ENCODE measurements at regions not wholly inside any gene's neighbourhood (a gene's known extent, or its start where the extent isn't known, plus 50 kb on each side); places are given as distances from the start of the nearest gene placed in this dataset.
"Not testable (repeated sequence)": the region's sequence is repeated elsewhere in the genome, so short reads cannot be mapped to it uniquely, and the experiment has no call there.

- no peak for DNase-seq (ENCODE audit: low spot score)
Observed at GRCh38 chr6:2378046-2378657, 132.7 kb upstream of the GMDS start.

GRCh38 chr6:2376429-2377355, 131.3 kb upstream of the GMDS start:
- no peak for DNase-seq (ENCODE audit: low spot score)

- DNase-seq (ENCODE audit: low spot score) = no peak
Observed at GRCh38 chr6:2375443-2375842, 130.0 kb upstream of the GMDS start.

- no peak for DNase-seq (ENCODE audit: low spot score)
Observed at GRCh38 chr6:2369606-2370005, 124.2 kb upstream of the GMDS start.

- no peak for DNase-seq (ENCODE audit: low spot score)
Observed at GRCh38 chr6:2363211-2363610, 117.8 kb upstream of the GMDS start.

GRCh38 chr6:2361195-2361594, 115.8 kb upstream of the GMDS start:
- DNase-seq (ENCODE audit: low spot score) = no peak

GRCh38 chr6:2360716-2361115, 115.3 kb upstream of the GMDS start:
- DNase-seq (ENCODE audit: low spot score) = no peak

- DNase-seq (ENCODE audit: low spot score) = no peak
Observed at GRCh38 chr6:2360126-2360525, 114.7 kb upstream of the GMDS start.

- DNase-seq (ENCODE audit: low spot score) = no peak
Observed at GRCh38 chr6:2355150-2355549, 109.7 kb upstream of the GMDS start.

- no peak for DNase-seq (ENCODE audit: low spot score)
Observed at GRCh38 chr6:2354138-2354491, 108.7 kb upstream of the GMDS start.

- DNase-seq (ENCODE audit: low spot score) = peak; percentile 73
Observed at GRCh38 chr6:2353412-2354137, 108.2 kb upstream of the GMDS start.

- DNase-seq (ENCODE audit: low spot score) = no peak
Observed at GRCh38 chr6:2351807-2352431, 106.5 kb upstream of the GMDS start.

- no peak for DNase-seq (ENCODE audit: low spot score)
Observed at GRCh38 chr6:2351090-2351489, 105.7 kb upstream of the GMDS start.

GRCh38 chr6:2346078-2346477, 100.7 kb upstream of the GMDS start:
- DNase-seq (ENCODE audit: low spot score) = no peak

- no peak for DNase-seq (ENCODE audit: low spot score)
Observed at GRCh38 chr6:2344319-2344905, 99.0 kb upstream of the GMDS start.

- no peak for DNase-seq (ENCODE audit: low spot score)
Observed at GRCh38 chr6:2327591-2327990, 82.2 kb upstream of the GMDS start.

GRCh38 chr6:2324166-2324953, 79.0 kb upstream of the GMDS start:
- DNase-seq (ENCODE audit: low spot score) = no peak

GRCh38 chr6:2317498-2317897, 72.1 kb upstream of the GMDS start:
- not testable (repeated sequence) for DNase-seq (ENCODE audit: low spot score)

GRCh38 chr6:2314641-2315040, 69.2 kb upstream of the GMDS start:
- DNase-seq (ENCODE audit: low spot score) = no peak

GRCh38 chr6:2310042-2310441, 64.6 kb upstream of the GMDS start:
- DNase-seq (ENCODE audit: low spot score) = no peak

GRCh38 chr6:2309122-2309521, 63.7 kb upstream of the GMDS start:
- DNase-seq (ENCODE audit: low spot score) = no peak

Measured in iPS-NIHi11 (cell line).